ENCODE measurements at regions not wholly inside any gene's neighbourhood (a gene's known extent, or its start where the extent isn't known, plus 50 kb on each side); places are given as distances from the start of the nearest gene placed in this dataset.

DNA sequence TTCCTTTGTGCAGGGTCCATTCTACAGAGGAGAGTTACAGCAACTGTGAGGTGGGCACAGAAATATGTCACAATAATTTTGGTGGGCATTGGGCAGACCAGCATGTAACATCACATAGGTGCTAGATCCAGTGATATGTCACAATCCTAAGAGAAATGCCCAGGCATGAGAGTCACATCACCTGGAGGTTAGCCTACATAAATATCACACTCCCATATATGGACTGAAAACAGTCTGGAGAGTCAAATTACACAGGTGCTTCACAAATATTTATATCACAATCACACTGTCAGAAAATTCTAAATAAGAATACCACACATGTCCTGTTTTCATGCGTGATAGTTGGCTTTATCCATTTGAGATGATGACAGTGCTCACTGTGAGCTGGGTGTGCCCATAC, 903.7 kb upstream of the AMELY start:
- TF ChIP-seq, protein P1, sequence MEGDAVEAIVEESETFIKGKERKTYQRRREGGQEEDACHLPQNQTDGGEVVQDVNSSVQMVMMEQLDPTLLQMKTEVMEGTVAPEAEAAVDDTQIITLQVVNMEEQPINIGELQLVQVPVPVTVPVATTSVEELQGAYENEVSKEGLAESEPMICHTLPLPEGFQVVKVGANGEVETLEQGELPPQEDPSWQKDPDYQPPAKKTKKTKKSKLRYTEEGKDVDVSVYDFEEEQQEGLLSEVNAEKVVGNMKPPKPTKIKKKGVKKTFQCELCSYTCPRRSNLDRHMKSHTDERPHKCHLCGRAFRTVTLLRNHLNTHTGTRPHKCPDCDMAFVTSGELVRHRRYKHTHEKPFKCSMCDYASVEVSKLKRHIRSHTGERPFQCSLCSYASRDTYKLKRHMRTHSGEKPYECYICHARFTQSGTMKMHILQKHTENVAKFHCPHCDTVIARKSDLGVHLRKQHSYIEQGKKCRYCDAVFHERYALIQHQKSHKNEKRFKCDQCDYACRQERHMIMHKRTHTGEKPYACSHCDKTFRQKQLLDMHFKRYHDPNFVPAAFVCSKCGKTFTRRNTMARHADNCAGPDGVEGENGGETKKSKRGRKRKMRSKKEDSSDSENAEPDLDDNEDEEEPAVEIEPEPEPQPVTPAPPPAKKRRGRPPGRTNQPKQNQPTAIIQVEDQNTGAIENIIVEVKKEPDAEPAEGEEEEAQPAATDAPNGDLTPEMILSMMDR (IDR thresholded peaks at IDR 0.05; ENCODE audit: low read depth, low read length): no peak
- DNase-seq (ENCODE audit: low read depth, low spot score): no peak
- no peak overlapping the region for H3K4me3 ChIP-seq (ENCODE audit: low read depth, low read length)
- H3K9me3 ChIP-seq (ENCODE audit: control insufficient read depth, insufficient read depth, low read length): no peaks in the 10 kb centered on the region
- H3K27me3 ChIP-seq (ENCODE audit: control insufficient read depth, insufficient read depth, low read length): no peaks in the 10 kb centered on the region
- ChIA-PET CTCF (no interaction called here), POLR2A (no interaction called here)
- H3K27ac ChIP-seq (ENCODE audit: low read depth, low read length): no peak overlapping the region

DNA sequence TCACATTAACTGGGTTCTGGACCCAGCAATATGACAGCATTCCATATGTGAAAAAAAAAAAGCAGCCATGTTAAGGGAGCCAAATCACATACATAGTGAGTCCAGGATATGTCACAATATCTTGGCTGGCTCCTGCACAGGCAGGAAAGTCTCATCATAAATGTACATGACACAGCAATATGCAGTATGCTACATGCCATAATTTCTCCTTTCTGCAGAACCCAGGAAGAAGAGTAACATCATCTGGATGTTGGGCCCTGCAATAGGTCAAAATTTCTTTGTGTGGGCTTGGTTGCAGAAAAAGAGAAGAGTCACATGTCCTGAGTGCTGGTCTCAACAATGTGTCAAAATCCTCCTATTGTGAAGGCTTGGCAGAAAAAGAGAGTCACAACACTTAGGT, 902.8 kb upstream of the AMELY start:
- Histone ChIP-seq H3K9me3 (ENCODE audit: control insufficient read depth, insufficient read depth, low read length) (no peaks in the 10 kb centered on the region), H3K27ac (ENCODE audit: low read depth, low read length) (no peak overlapping the region), H3K27me3 (ENCODE audit: control insufficient read depth, insufficient read depth, low read length) (no peaks in the 10 kb centered on the region), H3K4me3 (ENCODE audit: low read depth, low read length) (no peak overlapping the region)
- CTCF ChIA-PET: no interaction called here
- TF ChIP-seq, protein P1 (IDR thresholded peaks at IDR 0.05; ENCODE audit: low read depth, low read length): no peak
- DNase-seq (ENCODE audit: low read depth, low spot score): no peak
- POLR2A ChIA-PET: no interaction called here

DNA sequence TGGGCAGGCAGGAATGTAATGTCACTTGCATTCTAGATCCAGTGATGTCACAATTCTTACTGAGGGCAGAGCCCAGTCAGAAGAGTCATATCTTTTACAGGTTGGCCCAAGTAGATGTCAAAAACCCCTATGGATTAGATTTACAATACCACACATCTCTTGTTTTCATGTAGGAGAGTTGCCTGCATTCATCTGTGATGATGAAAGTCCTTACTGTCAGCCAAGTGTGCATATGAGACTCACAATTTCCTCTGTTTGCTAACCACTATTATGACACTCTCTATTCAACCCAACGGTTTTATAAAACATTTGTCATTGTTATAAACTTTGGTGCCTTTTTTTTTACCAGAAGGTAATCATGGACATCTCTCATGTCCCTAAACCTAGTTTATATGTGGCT, 898.8 kb upstream of the AMELY start:
- Histone ChIP-seq H3K27ac (ENCODE audit: low read depth, low read length) (no peak overlapping the region), H3K4me3 (ENCODE audit: low read depth, low read length) (no peak overlapping the region), H3K9me3 (ENCODE audit: control insufficient read depth, insufficient read depth, low read length) (no peaks in the 10 kb centered on the region), H3K27me3 (ENCODE audit: control insufficient read depth, insufficient read depth, low read length) (no peaks in the 10 kb centered on the region)
- TF ChIP-seq, protein P1 (IDR thresholded peaks at IDR 0.05; ENCODE audit: low read depth, low read length): no peak
- POLR2A ChIA-PET: no interaction called here
- CTCF ChIA-PET: no interaction called here
- no peak for DNase-seq (ENCODE audit: low read depth, low spot score)

DNA sequence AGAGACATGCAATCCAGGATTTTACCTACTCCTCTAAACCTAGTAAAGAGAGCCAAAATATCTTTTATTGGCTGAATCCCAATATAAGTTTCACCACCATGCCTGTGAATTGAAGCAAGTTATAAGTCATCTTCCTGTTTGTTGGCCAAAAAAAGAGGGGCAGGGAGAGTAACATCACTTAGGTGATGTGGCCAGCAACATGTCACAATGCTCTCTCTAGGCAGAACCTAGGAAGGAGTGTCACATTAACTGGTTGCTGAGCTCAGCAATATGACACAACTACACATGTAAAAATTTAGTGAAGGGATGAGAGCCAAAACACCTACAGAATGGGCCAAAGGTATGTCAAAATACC, 895.9 kb upstream of the AMELY start:
- no peak overlapping the region for H3K27ac ChIP-seq (ENCODE audit: low read depth, low read length)
- no peaks in the 10 kb centered on the region for H3K27me3 ChIP-seq (ENCODE audit: control insufficient read depth, insufficient read depth, low read length)
- TF ChIP-seq, protein P1 (IDR thresholded peaks at IDR 0.05; ENCODE audit: low read depth, low read length): no peak
- DNase-seq (ENCODE audit: low read depth, low spot score): no peak
- H3K4me3 ChIP-seq (ENCODE audit: low read depth, low read length): no peak overlapping the region
- no peaks in the 10 kb centered on the region for H3K9me3 ChIP-seq (ENCODE audit: control insufficient read depth, insufficient read depth, low read length)
- ChIA-PET CTCF (no interaction called here), POLR2A (no interaction called here)

DNA sequence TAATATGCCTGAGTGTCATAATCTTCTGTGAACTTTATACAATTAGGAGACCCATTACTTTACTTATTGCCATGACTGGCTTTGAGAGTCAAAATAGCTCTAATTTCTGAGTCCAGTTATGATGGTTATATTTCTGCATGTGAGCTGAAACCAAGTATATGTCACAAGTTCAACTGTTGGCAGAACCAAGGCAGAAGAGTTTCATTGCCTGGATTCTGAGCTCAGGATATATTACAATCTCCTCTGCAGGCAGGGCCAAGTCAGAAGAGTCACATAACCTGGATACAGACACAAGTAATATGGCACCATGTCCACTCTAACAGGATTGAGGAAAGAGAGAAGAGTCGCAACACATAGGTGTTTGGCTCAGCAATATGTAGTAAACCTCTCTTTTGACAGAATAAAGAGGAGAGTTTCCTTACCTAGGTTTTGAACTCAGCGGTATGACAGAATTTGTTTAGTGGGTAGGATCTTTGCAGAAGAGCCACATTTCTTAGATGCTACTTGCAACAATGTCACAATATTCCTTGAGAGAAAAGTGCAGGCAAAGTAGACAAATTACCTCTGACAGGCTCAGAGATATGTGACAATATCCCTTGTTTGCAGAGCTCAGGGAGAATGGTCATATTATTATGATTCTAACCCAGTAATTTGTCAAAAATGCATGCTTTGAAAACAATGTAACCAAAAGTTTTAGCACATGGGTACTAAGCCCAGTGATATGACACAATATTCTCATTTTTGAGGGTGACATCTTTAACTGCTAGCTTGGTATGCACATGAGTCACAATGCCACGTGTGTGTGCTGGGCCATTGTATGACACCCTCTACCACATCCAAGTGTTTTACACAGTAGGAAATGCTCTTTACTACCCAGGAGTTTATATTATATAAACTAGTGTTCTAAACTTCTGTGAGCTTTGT, 895.3 kb upstream of the AMELY start:
- CTCF ChIA-PET: no interaction called here
- Histone ChIP-seq H3K9me3 (ENCODE audit: control insufficient read depth, insufficient read depth, low read length) (no peaks in the 10 kb centered on the region), H3K4me3 (ENCODE audit: low read depth, low read length) (no peak overlapping the region), H3K27me3 (ENCODE audit: control insufficient read depth, insufficient read depth, low read length) (no peaks in the 10 kb centered on the region), H3K27ac (ENCODE audit: low read depth, low read length) (no peak overlapping the region)
- POLR2A ChIA-PET: no interaction called here
- TF ChIP-seq, protein P1 (IDR thresholded peaks at IDR 0.05; ENCODE audit: low read depth, low read length): no peak
- no peak for DNase-seq (ENCODE audit: low read depth, low spot score)

All from AG04450 (cell line).